HG02885 (cell line): ENCODE measurements at regions not wholly inside any gene's neighbourhood (a gene's known extent, or its start where the extent isn't known, plus 50 kb on each side); places are given as distances from the start of the nearest gene placed in this dataset.

Experiments used
- ATAC-seq: cut with Tn5 transposase; IDR thresholded peaks from one replicate; pipeline ENCODE4 v1.9.1; 2021; ENCODE audit warnings: mild to moderate bottlenecking; ENCODE audit not compliant: unreplicated experiment, poor library complexity

DNA sequence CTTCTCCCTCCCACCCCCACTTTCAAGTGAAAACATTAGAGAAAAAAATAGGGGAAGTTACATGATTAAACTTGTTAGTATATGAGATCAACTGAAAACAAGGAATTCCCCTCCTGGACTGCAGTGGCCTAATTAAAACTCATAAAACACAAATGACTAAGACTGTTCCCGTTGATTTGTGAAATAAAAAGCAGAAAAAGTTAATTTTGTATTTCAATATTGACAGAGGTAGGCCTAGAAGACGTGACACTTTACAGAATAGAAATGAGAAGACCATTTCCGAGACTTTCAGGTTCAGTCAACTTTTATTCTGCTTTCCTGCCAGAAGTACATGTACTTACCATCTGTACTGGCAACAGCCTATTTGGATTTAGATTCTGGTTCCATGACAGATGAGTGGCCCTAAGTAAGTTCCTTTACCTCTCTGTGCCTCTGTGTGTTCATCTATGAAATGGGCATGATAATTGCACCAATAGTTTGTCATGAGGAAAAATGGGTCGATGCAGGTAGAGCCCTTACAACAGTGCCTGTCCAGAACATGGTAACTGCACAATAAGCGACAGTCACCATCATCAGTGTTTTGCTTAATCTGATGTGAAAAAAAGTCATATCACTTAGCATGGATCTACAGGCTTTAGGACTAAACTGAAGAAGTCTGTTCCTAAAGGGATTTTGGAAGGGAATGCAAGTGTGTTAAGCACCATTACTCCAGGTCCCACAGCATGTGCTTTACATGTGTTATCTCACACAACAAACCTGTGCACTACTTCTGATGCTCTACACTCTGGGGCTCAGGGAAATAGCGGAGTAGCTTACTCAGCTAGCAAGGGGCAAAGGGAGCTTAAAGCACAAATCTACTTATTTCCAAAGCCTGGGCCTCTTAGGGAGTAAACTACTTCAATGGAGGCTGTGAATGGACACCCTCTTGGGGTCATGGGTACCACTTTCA lies 562.3 kb upstream of the DIPK2B start:
- peak; percentile 27 for ATAC-seq

- no peak for ATAC-seq
Measured at GRCh38 chrX:45761920-45762319, 561.2 kb upstream of the DIPK2B start.

DNA sequence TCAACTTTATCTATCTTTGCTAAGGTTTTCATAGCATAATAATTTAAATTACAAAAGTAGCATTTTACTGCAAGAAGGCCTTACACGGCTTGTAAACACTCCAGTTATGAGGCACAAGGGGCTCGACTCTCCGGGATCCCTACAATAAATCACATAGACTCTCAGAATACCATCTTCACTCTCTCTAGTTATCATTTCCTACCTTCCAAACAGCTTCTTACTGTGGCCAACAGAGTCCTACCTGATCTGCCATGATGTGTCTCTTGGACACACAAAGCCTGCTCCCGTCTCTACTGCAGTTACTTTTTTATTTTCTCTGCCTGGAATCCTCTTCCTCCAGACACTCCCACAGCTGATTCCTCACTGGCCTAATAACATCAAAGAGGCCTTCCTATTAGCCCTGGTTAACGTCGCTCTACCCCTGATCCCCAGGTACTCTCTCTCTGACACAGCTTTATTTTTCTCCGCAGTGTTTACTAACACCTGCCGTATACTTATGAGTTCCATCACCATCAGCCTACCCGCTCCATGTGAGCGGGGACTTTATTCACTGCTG lies 559.6 kb upstream of the DIPK2B start:
- ATAC-seq, result no peak

- ATAC-seq, result peak; percentile 73
Measured at GRCh38 chrX:45758738-45759397, 558.2 kb upstream of the DIPK2B start.

GRCh38 chrX:45758319-45758718 lies 557.6 kb upstream of the DIPK2B start:
- ATAC-seq, result peak; percentile 47

DNA sequence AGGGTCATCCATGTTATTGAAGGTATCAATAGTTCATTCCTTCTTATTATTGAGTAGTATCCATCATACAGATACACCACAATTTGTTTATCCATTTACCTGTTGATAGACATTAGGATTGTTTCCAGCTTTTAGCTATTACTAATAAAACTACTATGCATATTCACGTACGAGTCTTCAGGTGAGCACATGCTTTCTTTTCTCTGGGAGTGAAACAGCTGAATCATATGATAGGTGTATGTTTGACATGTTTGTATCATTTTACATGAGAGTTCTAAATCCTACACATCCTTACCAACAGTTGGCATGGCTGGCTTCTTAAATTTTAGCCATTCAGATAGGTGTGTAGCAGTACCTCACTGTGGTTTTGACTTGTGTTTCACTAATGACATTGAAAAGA lies 556.6 kb upstream of the DIPK2B start:
- no peak for ATAC-seq

DNA sequence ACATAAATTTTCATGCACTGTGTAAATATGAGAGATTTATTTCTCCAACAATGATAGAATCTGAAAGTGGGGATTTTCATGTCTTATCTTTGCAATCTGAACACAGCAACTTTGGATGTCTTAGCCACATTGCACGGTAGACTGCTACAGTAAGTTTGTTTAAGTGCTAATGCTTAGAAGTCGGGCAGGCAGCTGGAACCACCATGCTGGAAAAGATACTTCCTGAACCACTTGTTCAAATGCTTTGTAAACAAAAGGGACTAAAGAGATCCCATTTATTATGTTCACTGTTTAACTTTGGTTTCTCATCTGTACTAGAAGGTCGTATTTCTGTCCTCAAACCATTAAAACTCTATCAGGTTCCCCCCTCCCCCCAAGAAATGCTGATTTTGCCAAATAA lies 555.9 kb upstream of the DIPK2B start:
- ATAC-seq, result no peak

GRCh38 chrX:45755703-45756102 lies 555.0 kb upstream of the DIPK2B start:
- ATAC-seq, result no peak

- ATAC-seq, result no peak
Measured at GRCh38 chrX:45751156-45751555, 550.5 kb upstream of the DIPK2B start.

- ATAC-seq, result no peak
Measured at GRCh38 chrX:45750639-45751038, 550.0 kb upstream of the DIPK2B start.

- no peak for ATAC-seq
Measured at GRCh38 chrX:45749375-45749774, 548.7 kb upstream of the DIPK2B start.

DNA sequence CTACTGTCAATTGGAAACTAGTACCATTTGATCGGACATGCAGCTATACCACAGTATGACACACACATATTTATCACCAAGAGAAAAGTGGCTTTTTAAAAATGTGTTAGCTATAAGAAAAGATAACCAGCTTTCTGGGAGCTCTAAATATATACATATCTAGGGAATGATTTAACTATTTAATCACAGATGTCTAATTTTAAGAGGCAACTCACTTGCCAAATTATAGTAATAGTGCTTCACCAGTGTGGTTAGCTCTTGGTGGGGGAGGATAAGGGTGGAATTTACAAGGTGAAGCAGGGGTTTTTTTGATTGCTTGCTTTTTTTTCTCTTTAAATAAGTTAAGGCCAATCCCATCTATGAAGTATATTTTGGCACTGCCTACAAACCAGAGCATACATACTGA lies 547.7 kb upstream of the DIPK2B start:
- ATAC-seq, result no peak

DNA sequence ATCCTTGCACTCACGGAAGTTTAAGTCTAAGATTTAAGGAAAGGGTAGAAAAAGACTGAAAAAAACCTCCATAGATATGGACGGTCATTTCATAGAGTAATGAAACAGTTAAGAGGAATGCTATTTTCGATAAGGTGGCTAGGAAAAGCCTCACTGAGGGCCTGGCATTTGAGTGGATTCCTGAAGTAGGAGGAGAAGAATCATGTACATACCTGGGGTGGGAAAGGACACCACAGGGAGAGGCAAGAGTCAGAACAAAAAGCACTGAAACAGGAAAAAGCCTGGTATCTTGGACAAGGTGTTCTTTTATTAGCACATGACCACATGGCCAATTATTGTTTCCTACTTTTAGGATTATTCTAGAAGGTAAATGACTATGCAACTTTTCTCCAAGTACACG lies 547.2 kb upstream of the DIPK2B start:
- ATAC-seq, result no peak

- ATAC-seq, result no peak
Measured at GRCh38 chrX:45745479-45745878, 544.8 kb upstream of the DIPK2B start.

- ATAC-seq, result no peak
Measured at GRCh38 chrX:45743906-45744625, 543.4 kb upstream of the DIPK2B start.

DNA sequence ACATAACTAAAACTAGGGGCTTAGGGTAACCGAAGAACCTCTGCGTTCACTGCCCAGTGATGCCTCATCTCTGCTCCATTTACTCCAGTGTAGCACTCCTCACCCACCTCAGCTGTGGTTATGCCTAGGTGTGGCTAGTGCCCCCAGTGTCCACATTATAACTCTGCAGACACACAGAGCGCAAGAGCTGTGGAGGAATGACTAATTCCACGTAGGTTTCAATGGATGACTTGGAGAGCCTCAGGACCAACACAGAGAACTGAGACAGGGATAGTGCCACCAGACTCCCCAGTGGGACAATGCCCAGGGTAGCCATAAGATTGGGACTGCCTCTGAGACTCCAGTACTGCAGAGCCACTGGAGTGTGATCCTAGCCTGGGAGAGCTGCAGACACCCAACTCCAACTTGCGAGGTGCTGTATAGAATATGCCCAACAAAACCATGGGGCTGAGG lies 542.4 kb upstream of the DIPK2B start:
- ATAC-seq, result peak; percentile 69

DNA sequence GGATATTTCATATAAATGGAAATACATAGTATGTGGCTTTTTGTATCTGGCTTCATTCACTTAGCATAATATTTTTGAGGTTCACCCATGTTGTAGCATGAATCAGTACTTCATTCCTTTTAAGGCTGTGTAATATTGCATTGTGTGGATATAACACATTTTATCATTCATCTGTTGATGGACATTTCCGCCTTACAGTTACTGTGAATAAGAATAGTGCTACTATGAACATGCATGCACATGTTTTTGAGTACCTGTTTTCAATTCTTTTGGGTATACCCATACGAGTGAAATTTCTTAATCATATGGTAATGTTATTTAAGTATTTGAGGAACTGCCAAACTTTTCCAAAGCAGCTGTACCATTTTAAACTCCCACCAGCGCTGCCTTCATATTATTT lies 539.6 kb upstream of the DIPK2B start:
- no peak for ATAC-seq

DNA sequence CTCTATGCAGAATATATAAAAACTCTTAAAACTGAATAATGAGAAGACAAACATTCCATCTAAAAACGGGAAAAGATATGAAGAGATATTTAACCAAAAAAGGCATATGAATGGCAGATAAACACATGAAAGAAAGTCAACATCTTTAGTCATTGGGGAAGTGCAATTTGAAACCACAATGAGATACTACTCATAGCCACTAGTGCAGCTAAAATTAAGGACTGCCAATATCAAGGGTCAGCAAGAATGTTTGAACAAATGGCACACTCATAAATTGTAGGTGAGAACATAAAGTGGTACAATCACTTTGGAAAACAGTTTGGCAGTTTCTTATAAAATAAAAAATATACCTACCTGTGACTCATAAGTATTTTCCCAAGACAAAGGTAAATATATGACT lies 534.9 kb upstream of the DIPK2B start:
- ATAC-seq, result no peak

DNA sequence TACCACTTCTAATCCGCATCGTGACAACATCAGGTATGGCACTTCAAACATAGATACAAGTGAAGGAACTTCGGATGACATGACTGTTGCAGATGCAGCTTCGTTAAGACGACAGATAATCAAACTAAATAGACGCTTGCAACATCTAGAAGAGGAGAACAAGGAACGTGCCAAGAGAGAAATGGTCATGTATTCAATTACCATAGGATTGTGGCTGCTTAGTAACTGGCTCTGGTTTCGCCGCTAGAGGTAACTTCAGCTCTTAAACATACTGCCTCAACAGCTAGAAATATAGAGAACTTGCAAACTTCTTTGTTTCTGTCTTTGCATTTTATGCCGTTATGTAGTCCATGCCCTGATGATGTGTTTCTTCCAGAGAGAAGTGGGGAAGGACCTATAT lies 530.8 kb upstream of the DIPK2B start:
- ATAC-seq, result no peak

- no peak for ATAC-seq
Measured at GRCh38 chrX:45727761-45728160, 527.1 kb upstream of the DIPK2B start.

- ATAC-seq, result no peak
Measured at GRCh38 chrX:45722471-45722870, 521.8 kb upstream of the DIPK2B start.
